ENCODE measurements at regions not wholly inside any gene's neighbourhood (a gene's known extent, or its start where the extent isn't known, plus 50 kb on each side); places are given as distances from the start of the nearest gene placed in this dataset.

DNA sequence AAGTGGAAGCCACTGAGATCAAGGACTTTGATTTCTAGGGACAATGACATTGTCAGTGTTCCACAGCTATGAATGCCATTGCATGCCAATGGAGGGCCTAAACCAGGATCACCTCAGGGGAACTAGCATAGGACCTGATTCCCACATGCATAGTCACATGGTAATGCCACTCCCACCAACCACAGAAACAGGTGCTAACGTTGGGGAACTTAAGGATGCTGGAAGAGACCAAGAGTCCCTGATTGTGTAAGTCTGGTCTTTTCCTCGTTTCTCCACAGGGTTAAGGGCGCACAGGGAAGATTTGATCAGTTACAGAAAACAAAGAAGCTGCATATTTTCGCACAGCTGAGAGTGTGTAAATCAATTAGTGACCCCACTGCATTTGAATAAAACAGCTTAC lies 59.4 kb upstream of the CD44 start:
- TF ChIP-seq, protein P1, sequence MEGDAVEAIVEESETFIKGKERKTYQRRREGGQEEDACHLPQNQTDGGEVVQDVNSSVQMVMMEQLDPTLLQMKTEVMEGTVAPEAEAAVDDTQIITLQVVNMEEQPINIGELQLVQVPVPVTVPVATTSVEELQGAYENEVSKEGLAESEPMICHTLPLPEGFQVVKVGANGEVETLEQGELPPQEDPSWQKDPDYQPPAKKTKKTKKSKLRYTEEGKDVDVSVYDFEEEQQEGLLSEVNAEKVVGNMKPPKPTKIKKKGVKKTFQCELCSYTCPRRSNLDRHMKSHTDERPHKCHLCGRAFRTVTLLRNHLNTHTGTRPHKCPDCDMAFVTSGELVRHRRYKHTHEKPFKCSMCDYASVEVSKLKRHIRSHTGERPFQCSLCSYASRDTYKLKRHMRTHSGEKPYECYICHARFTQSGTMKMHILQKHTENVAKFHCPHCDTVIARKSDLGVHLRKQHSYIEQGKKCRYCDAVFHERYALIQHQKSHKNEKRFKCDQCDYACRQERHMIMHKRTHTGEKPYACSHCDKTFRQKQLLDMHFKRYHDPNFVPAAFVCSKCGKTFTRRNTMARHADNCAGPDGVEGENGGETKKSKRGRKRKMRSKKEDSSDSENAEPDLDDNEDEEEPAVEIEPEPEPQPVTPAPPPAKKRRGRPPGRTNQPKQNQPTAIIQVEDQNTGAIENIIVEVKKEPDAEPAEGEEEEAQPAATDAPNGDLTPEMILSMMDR (IDR thresholded peaks at IDR 0.05; ENCODE audit: insufficient read depth, low read length) = no peak
- TF ChIP-seq, protein P2, sequence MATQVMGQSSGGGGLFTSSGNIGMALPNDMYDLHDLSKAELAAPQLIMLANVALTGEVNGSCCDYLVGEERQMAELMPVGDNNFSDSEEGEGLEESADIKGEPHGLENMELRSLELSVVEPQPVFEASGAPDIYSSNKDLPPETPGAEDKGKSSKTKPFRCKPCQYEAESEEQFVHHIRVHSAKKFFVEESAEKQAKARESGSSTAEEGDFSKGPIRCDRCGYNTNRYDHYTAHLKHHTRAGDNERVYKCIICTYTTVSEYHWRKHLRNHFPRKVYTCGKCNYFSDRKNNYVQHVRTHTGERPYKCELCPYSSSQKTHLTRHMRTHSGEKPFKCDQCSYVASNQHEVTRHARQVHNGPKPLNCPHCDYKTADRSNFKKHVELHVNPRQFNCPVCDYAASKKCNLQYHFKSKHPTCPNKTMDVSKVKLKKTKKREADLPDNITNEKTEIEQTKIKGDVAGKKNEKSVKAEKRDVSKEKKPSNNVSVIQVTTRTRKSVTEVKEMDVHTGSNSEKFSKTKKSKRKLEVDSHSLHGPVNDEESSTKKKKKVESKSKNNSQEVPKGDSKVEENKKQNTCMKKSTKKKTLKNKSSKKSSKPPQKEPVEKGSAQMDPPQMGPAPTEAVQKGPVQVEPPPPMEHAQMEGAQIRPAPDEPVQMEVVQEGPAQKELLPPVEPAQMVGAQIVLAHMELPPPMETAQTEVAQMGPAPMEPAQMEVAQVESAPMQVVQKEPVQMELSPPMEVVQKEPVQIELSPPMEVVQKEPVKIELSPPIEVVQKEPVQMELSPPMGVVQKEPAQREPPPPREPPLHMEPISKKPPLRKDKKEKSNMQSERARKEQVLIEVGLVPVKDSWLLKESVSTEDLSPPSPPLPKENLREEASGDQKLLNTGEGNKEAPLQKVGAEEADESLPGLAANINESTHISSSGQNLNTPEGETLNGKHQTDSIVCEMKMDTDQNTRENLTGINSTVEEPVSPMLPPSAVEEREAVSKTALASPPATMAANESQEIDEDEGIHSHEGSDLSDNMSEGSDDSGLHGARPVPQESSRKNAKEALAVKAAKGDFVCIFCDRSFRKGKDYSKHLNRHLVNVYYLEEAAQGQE (IDR thresholded peaks at IDR 0.05; ENCODE audit: insufficient replicate concordance, low read depth) = no peak
